GM18909 (cell line): ENCODE measurements at regions not wholly inside any gene's neighbourhood (a gene's known extent, or its start where the extent isn't known, plus 50 kb on each side); places are given as distances from the start of the nearest gene placed in this dataset.

Experiments
- ATAC-seq: cut with Tn5 transposase; IDR thresholded peaks from one replicate; pipeline ENCODE4 v1.9.1; 2021; ENCODE audit warnings: mild to moderate bottlenecking; ENCODE audit not compliant: unreplicated experiment, poor library complexity

GRCh38 chr5:97832645-97833296 lies 649.7 kb upstream of the RIOK2 start:
- ATAC-seq: no peak

GRCh38 chr5:97834561-97834960 lies 651.5 kb upstream of the RIOK2 start:
- no peak for ATAC-seq

- ATAC-seq: no peak
Observed at GRCh38 chr5:97835112-97835511, 652.1 kb upstream of the RIOK2 start.

GRCh38 chr5:97836816-97837215 lies 653.8 kb upstream of the RIOK2 start:
- no peak for ATAC-seq

- peak; percentile 97 for ATAC-seq
Observed at GRCh38 chr5:97838214-97838613, 655.2 kb upstream of the RIOK2 start.

GRCh38 chr5:97839341-97840086 lies 656.5 kb upstream of the RIOK2 start:
- no peak for ATAC-seq

- no peak for ATAC-seq
Observed at GRCh38 chr5:97840643-97841042, 657.6 kb upstream of the RIOK2 start.

GRCh38 chr5:97842687-97843086 lies 659.6 kb upstream of the RIOK2 start:
- ATAC-seq: peak; percentile 31

GRCh38 chr5:97844797-97845196 lies 661.8 kb upstream of the RIOK2 start:
- ATAC-seq: no peak

GRCh38 chr5:97846643-97847042 lies 663.6 kb upstream of the RIOK2 start:
- no peak for ATAC-seq

- ATAC-seq: no peak
Observed at GRCh38 chr5:97847920-97848631, 665.0 kb upstream of the RIOK2 start.

- ATAC-seq: no peak
Observed at GRCh38 chr5:97851036-97851435, 668.0 kb upstream of the RIOK2 start.

GRCh38 chr5:97854871-97855762 lies 672.1 kb upstream of the RIOK2 start:
- ATAC-seq: no peak

- no peak for ATAC-seq
Observed at GRCh38 chr5:97874491-97874890, 691.4 kb upstream of the RIOK2 start.

- ATAC-seq: no peak
Observed at GRCh38 chr5:97876272-97876671, 693.2 kb upstream of the RIOK2 start.

GRCh38 chr5:97877588-97877987 lies 694.5 kb upstream of the RIOK2 start:
- ATAC-seq: no peak

- ATAC-seq: peak; percentile 98
Observed at GRCh38 chr5:97888439-97888838, 705.4 kb upstream of the RIOK2 start.

GRCh38 chr5:97891971-97892370 lies 708.9 kb upstream of the RIOK2 start:
- ATAC-seq: no peak

GRCh38 chr5:97903742-97904141 lies 720.7 kb upstream of the RIOK2 start:
- no peak for ATAC-seq

- no peak for ATAC-seq
Observed at GRCh38 chr5:97906135-97906534, 723.1 kb upstream of the RIOK2 start.
